Vagina (tissue), 2 donors: ENCODE measurements at regions not wholly inside any gene's neighbourhood (a gene's known extent, or its start where the extent isn't known, plus 50 kb on each side); places are given as distances from the start of the nearest gene placed in this dataset. TPM values are rescaled to one million over a fixed set of nuclear protein-coding genes. Genes with fewer than 3 reads are reported as not detected.
"Not testable (repeated sequence)": the region's sequence is repeated elsewhere in the genome, so short reads cannot be mapped to it uniquely, and the experiment has no call there.

ENCODE experiments used
- DNase-seq, 2 donors: peaks; one replicate each; pipeline ENCODE4 v3.0.0-alpha.2; 2017; ENCODE audit errors: extremely low spot score in 2 of 2
- H3K27ac ChIP-seq: fragments of 200-600 bp; sonication (generic); one replicate; pipeline ENCODE4 v1.5.1; 2019
- H3K27me3 ChIP-seq: fragments of 200-600 bp; sonication (generic); one replicate; pipeline ENCODE4 v1.5.1; 2019
- H3K36me3 ChIP-seq, 2 donors: fragments of 200-600 bp; sonication (generic); one replicate each; pipeline ENCODE4 v1.5.1; 2017 to 2019
- H3K4me1 ChIP-seq: fragments of 200-600 bp; sonication (generic); one replicate; pipeline ENCODE4 v1.5.1; 2019
- H3K4me3 ChIP-seq, 2 donors: fragments of 200-600 bp; sonication (generic); 1 replicate in 1 of 2; 2 replicates in 1 of 2; pipeline ENCODE4 v1.5.1; 2016 to 2019
- H3K9me3 ChIP-seq: fragments of 200-600 bp; sonication (generic); one replicate; pipeline ENCODE4 v1.5.1; 2019
- CTCF ChIP-seq, 3 experiments: fragments of 450-650 bp in 2 of 3; fragments of 200-600 bp in 1 of 3; sonication (generic) in 1 of 3; IDR thresholded peaks; one replicate each; pipeline ENCODE4 v1.5.1; 2017 to 2019; ENCODE audit warnings: antibody characterized with exemption in 3 of 3, mild to moderate bottlenecking in 2 of 3, moderate library complexity in 2 of 3
- POLR2A ChIP-seq, 2 donors: fragments of 450-650 bp; IDR thresholded peaks; one replicate each; pipeline ENCODE4 v1.6.1; 2017; ENCODE audit warnings: antibody characterized with exemption in 2 of 2, mild to moderate bottlenecking in 2 of 2, moderate library complexity in 2 of 2
- POLR2AphosphoS5 ChIP-seq, 2 donors: sonication (generic); formaldehyde crosslinking; IDR thresholded peaks; one replicate each; pipeline ENCODE4 v1.9.0; 2017; ENCODE audit warnings: antibody characterized with exemption in 2 of 2, mild to moderate bottlenecking in 2 of 2, low read depth in 1 of 2; ENCODE audit not compliant: insufficient read depth in 1 of 2
- intact Hi-C: fragments of 100-400 bp; cut with DNase I; formaldehyde crosslinking; loops from one replicate; pipeline ENCODE4 v1.15.1; 2023
- small RNA-seq: library from RNA; depleted of rRNA; stranded (forward); fragments of <200 nt; gene quantifications from one replicate; pipeline ENCODE3, GENCODE V24; 2016

- peaks cover 21% of the 10 kb centered on the region for H3K9me3 ChIP-seq
- H3K27me3 ChIP-seq, result no peaks in the 10 kb centered on the region
- DNase-seq, result no peak
- H3K27ac ChIP-seq, result no peak overlapping the region
- TF ChIP-seq CTCF (IDR thresholded peaks at IDR 0.05) (no peak), POLR2A (IDR thresholded peaks at IDR 0.05) (no peak), POLR2AphosphoS5 (IDR thresholded peaks at IDR 0.05; ENCODE audit: insufficient read depth in 1 of 2, low read depth in 1 of 2) (no peak)
- H3K36me3 ChIP-seq, result no peaks in the 10 kb centered on the region
- no peak overlapping the region for H3K4me3 ChIP-seq
- intact Hi-C loops, result no loop called here
- H3K4me1 ChIP-seq, result no peaks in the 10 kb centered on the region
These were observed 619.3 kb downstream of the TP53TG3F start for GRCh38 chr16:34078691-34079090.

DNA sequence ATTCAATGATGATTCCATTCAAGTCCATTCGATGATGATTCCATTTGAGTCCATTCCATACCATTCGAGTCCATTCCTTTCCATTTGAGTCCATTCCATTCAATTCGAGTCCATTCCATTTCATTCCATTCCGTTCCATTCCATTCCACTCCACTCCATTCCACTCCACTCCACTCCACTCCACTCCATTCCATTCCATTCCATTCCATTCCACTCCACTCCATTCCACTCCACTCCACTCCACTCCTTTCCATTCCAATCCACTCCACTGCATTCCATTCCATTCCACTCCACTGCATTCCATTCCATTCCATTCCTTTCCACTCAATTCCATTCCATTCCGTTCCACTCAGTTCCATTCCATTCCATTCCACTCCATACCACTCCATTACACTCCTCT lies 625.6 kb downstream of the TP53TG3F start:
- DNase-seq, H3K27ac ChIP-seq, H3K4me1 ChIP-seq, intact Hi-C loops, H3K36me3 ChIP-seq, H3K4me3 ChIP-seq, H3K27me3 ChIP-seq: not testable (repeated sequence)
- peaks cover 12% of the 10 kb centered on the region for H3K9me3 ChIP-seq

DNA sequence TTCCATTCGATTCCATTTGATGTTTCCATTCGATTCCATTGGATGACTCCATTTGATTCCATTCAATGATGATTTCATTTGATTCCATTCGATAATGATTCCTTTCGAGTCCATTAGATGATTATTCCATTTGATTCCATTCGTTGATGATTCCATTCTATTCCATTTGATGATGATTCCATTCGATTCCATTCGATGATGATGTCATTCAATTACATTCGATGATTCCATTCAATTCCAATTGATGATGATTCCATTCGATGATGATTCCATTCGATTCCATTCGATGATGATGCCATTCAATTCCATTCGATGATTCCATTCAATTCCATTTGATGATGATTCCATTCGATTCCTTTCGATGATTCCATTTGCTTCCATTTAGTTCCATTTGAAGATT lies 635.6 kb downstream of the TP53TG3F start:
- DNase-seq, H3K27me3 ChIP-seq, H3K27ac ChIP-seq, H3K4me3 ChIP-seq, H3K9me3 ChIP-seq, intact Hi-C loops, H3K36me3 ChIP-seq, H3K4me1 ChIP-seq: not testable (repeated sequence)

DNA sequence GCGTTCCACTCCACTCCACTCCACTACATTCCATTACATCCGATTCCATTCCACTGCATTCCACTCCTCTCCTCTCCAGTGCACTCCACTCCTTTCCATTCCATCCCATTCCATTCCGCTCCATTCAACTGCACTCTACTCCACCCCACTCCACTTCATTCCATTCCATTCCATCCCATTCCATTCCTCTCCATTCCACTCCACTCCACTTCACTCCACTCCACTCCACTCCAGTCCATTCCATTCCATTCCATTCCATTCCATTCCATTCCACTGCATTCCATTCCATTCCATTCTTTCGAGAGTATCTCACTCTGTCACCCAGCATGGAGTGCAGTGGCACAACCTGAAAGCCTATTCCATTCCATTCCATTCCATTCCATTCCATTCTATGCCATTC lies 637.5 kb downstream of the TP53TG3F start:
- not testable (repeated sequence) for H3K27me3 ChIP-seq, H3K36me3 ChIP-seq

DNA sequence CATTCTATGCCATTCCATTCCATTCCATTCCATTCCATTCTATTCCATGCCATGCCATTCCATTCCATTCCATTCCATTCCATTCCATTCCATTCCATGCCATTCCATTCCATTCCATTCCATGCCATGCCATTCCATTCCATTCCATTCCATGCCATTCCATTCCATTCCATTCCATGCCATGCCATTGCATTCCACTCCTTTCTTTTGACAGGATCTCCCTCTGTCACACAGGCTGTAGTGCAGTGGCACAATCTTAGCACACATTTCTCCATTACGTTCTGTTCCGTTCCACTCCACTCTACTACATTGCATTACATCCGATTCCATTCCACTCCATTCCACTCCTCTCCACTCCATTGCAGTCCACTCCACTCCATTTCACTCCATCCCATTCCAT lies 637.9 kb downstream of the TP53TG3F start:
- H3K36me3 ChIP-seq, H3K27ac ChIP-seq, intact Hi-C loops, H3K4me3 ChIP-seq, H3K9me3 ChIP-seq, H3K27me3 ChIP-seq, DNase-seq, H3K4me1 ChIP-seq: not testable (repeated sequence)

More for the DNA sequence above, 637.5 kb downstream of the TP53TG3F start:
- intact Hi-C loops, H3K4me1 ChIP-seq, DNase-seq, H3K9me3 ChIP-seq, H3K27ac ChIP-seq, H3K4me3 ChIP-seq: not testable (repeated sequence)

DNA sequence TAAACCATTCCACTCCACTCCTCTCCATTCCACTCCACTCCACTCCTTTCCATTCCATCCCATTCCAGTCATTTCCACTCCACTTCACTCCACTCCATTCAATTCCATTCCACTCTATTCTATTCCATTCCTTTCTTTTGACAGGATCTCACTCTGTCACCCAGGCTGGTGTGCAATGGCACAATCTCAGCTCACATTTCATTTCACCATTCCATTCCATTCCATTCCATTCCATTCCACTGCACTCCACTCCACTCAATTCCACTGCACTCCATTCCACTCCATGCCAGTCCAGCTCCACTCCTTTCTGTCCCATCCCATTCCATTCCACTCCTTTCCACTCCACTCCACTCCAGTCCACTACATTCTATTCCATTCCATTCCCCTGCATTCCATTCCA lies 638.6 kb downstream of the TP53TG3F start:
- H3K4me3 ChIP-seq, H3K36me3 ChIP-seq, H3K27me3 ChIP-seq, H3K9me3 ChIP-seq, H3K4me1 ChIP-seq, H3K27ac ChIP-seq, DNase-seq, intact Hi-C loops: not testable (repeated sequence)

DNA sequence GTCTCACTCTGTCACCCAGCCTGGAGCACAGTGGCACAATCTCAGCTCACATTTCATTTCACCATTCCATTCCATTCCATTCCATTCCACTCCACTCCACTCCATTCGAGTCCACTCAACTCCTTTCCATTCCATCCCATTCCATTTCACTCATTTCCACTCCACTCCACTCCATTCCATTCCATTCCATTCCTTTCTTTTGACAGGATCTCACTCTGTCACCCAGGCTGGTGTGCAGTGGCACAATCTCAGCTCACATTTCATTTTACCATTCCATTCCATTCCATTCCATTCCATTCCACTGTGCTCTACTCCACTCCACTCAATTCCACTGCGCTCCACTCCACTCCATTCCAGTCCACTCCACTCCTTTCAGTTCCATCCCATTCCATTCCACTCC lies 639.6 kb downstream of the TP53TG3F start:
- H3K27ac ChIP-seq, H3K36me3 ChIP-seq, H3K27me3 ChIP-seq, DNase-seq, H3K4me3 ChIP-seq, H3K4me1 ChIP-seq, H3K9me3 ChIP-seq, intact Hi-C loops: not testable (repeated sequence)

Small RNAs in the stretch of these regions (small RNA-seq; reads per million reads assigned to genes)
- gene AC133561.3, result not detected
- gene AC133561.4, result not detected
- gene AC140658.4, result not detected
